H9 (cell line): ENCODE measurements at regions not wholly inside any gene's neighbourhood (a gene's known extent, or its start where the extent isn't known, plus 50 kb on each side); places are given as distances from the start of the nearest gene placed in this dataset.

Experiments used
- DNase-seq: peaks from one replicate; pipeline ENCODE4 v3.0.0-alpha.2; 2017
- H2AFZ ChIP-seq: one replicate; pipeline ENCODE4 v1.6.1; 2013; ENCODE audit warnings: mild to moderate bottlenecking, low read length, control low read depth, moderate library complexity
- H2AK5ac ChIP-seq: 2 replicates; pipeline ENCODE4 v1.6.1; 2013; ENCODE audit warnings: low read length, control low read depth, mixed read lengths; ENCODE audit not compliant: insufficient read length
- H2BK120ac ChIP-seq: one replicate; pipeline ENCODE4 v1.6.1; 2013; ENCODE audit warnings: low read depth, mild to moderate bottlenecking, low read length, control low read depth, inconsistent platforms; ENCODE audit not compliant: poor library complexity, severe bottlenecking
- H2BK12ac ChIP-seq: 2 replicates; pipeline ENCODE4 v1.6.1; 2013; ENCODE audit warnings: low read length, control low read depth, mixed read lengths, low read depth; ENCODE audit not compliant: insufficient read length
- H2BK15ac ChIP-seq: 2 replicates; pipeline ENCODE4 v1.6.1; 2013; ENCODE audit warnings: low read depth, low read length, control low read depth
- H2BK20ac ChIP-seq: one replicate; pipeline ENCODE4 v1.6.1; 2013; ENCODE audit warnings: low read depth, mild to moderate bottlenecking, low read length, control low read depth, inconsistent platforms; ENCODE audit not compliant: poor library complexity, severe bottlenecking
- H2BK5ac ChIP-seq: 2 replicates; pipeline ENCODE4 v1.6.1; 2013; ENCODE audit warnings: low read length, control low read depth, mixed read lengths; ENCODE audit not compliant: insufficient read length
- H3K14ac ChIP-seq: 2 replicates; pipeline ENCODE4 v1.6.1; 2013; ENCODE audit warnings: low read length, control low read depth; ENCODE audit not compliant: insufficient read depth
- H3K18ac ChIP-seq: 2 replicates; pipeline ENCODE4 v1.6.1; 2013; ENCODE audit warnings: low read depth, mild to moderate bottlenecking, mixed read lengths, low read length, control low read depth; ENCODE audit not compliant: insufficient read length
- H3K23ac ChIP-seq: 2 replicates; pipeline ENCODE4 v1.6.1; 2013; ENCODE audit warnings: low read length, control low read depth, mixed read lengths, low read depth; ENCODE audit not compliant: insufficient read length
- H3K23me2 ChIP-seq: 2 replicates; pipeline ENCODE4 v1.6.1; 2013; ENCODE audit warnings: low read depth, mild to moderate bottlenecking, mixed read lengths, low read length, control low read depth; ENCODE audit not compliant: insufficient read length, poor library complexity, severe bottlenecking
- H3K27ac ChIP-seq: 2 replicates; pipeline ENCODE4 v1.5.1; 2013; ENCODE audit warnings: low read length, control low read depth, mixed read lengths, low read depth; ENCODE audit not compliant: insufficient read length
- H3K27me3 ChIP-seq: 2 replicates; pipeline ENCODE4 v1.6.1; 2013; ENCODE audit warnings: low read length, control low read depth, inconsistent platforms; ENCODE audit not compliant: insufficient read depth
- H3K4ac ChIP-seq: 2 replicates; pipeline ENCODE4 v1.6.1; 2013; ENCODE audit warnings: low read depth, mild to moderate bottlenecking, control low read depth, inconsistent platforms, low read length, moderate library complexity
- H3K4me1 ChIP-seq: 2 replicates; pipeline ENCODE4 v1.6.1; 2013; ENCODE audit warnings: low read length, control low read depth, inconsistent platforms; ENCODE audit not compliant: insufficient read depth
- H3K4me2 ChIP-seq: 2 replicates; pipeline ENCODE4 v1.6.1; 2013; ENCODE audit warnings: low read length, control low read depth, mixed read lengths; ENCODE audit not compliant: insufficient read length, insufficient read depth
- H3K56ac ChIP-seq: 2 replicates; pipeline ENCODE4 v1.6.1; 2013; ENCODE audit warnings: low read depth, mild to moderate bottlenecking, mixed read lengths, low read length, control low read depth; ENCODE audit not compliant: insufficient read length
- H3K79me1 ChIP-seq: 2 replicates; pipeline ENCODE4 v1.6.1; 2013; ENCODE audit warnings: low read depth, mild to moderate bottlenecking, moderate library complexity, low read length, control low read depth, inconsistent platforms; ENCODE audit not compliant: insufficient read depth, poor library complexity, severe bottlenecking
- H3K79me2 ChIP-seq: 2 replicates; pipeline ENCODE4 v1.6.1; 2013; ENCODE audit warnings: low read length, control low read depth, inconsistent platforms; ENCODE audit not compliant: insufficient read depth
- H3K9ac ChIP-seq: 2 replicates; pipeline ENCODE4 v1.6.1; 2013; ENCODE audit warnings: low read length, control low read depth, mixed read lengths; ENCODE audit not compliant: insufficient read length; ENCODE audit errors: extremely low read depth
- H3K9me3 ChIP-seq: one replicate; pipeline ENCODE4 v1.6.1; 2013; ENCODE audit warnings: low read depth, low read length, inconsistent platforms; ENCODE audit not compliant: control insufficient read depth
- H3T11ph ChIP-seq: one replicate; pipeline ENCODE4 v1.6.1; 2013; ENCODE audit warnings: mild to moderate bottlenecking, low read length, control low read depth, inconsistent platforms
- H4K20me1 ChIP-seq: one replicate; pipeline ENCODE4 v1.6.1; 2013; ENCODE audit not compliant: control insufficient read depth, insufficient read length, insufficient read depth
- H4K5ac ChIP-seq: 2 replicates; pipeline ENCODE4 v1.6.1; 2013; ENCODE audit warnings: low read depth, mild to moderate bottlenecking, mixed read lengths, low read length, control low read depth; ENCODE audit not compliant: insufficient read length
- H4K8ac ChIP-seq: replicated peaks from 2 replicates; pipeline ENCODE4 v1.6.1; 2013; ENCODE audit warnings: low read length, control low read depth, mixed read lengths, low read depth; ENCODE audit not compliant: insufficient read length
- H4K91ac ChIP-seq: 2 replicates; pipeline ENCODE4 v1.6.1; 2013; ENCODE audit warnings: low read depth, mild to moderate bottlenecking, moderate library complexity, mixed read lengths, low read length, control low read depth; ENCODE audit not compliant: insufficient read length
- H3K27ac Mint-ChIP-seq, 3 experiments: 2 replicates in 2 of 3; 3 replicates in 1 of 3; pipeline ENCODE4 v1.8.0; 2020 to 2021; ENCODE audit warnings: mixed read lengths in 3 of 3, mild to moderate bottlenecking in 1 of 3, moderate library complexity in 1 of 3
- H3K27me3 Mint-ChIP-seq: 2 replicates; pipeline ENCODE4 v1.8.0; 2021; ENCODE audit warnings: low read depth, mild to moderate bottlenecking, moderate library complexity, mixed read lengths
- H3K36me3 Mint-ChIP-seq, 3 experiments: 2 replicates in 2 of 3; 3 replicates in 1 of 3; pipeline ENCODE4 v1.8.0; 2020 to 2021; ENCODE audit warnings: low read depth in 3 of 3, mixed read lengths in 3 of 3; ENCODE audit not compliant: insufficient read depth in 1 of 3
- H3K4me1 Mint-ChIP-seq, 2 experiments: 2 replicates each; pipeline ENCODE4 v1.8.0; 2020; ENCODE audit warnings: mixed read lengths in 2 of 2
- H3K4me3 Mint-ChIP-seq, 2 experiments: 2 replicates in 1 of 2; 3 replicates in 1 of 2; pipeline ENCODE4 v1.8.0; 2020 to 2021; ENCODE audit warnings: mild to moderate bottlenecking in 2 of 2, mixed read lengths in 2 of 2, moderate library complexity in 1 of 2
- H3K9me3 Mint-ChIP-seq, 2 experiments: 2 replicates in 1 of 2; 3 replicates in 1 of 2; pipeline ENCODE4 v1.8.0; 2020; ENCODE audit warnings: mild to moderate bottlenecking in 2 of 2, mixed read lengths in 2 of 2, moderate library complexity in 1 of 2
- WGBS: extraction: QIAGEN DNeasy Blood & Tissue Kit; methylation state at CpG from one replicate; pipeline ENCODE4 v1.1.7; 2013; ENCODE audit warnings: missing lambda C conversion rate, low lambda C conversion rate, mixed read lengths; ENCODE audit not compliant: insufficient read length; ENCODE audit errors: extremely low coverage; 5-methylcytosine and 5-hydroxymethylcytosine counted together
- TF ChIP-seq, protein P1 (sequence below): fragments of 200-600 bp; sonication (generic); conservative IDR thresholded peaks from 3 replicates; pipeline ENCODE4 v1.8.0; 2021; ENCODE audit warnings: antibody characterized with exemption, mild to moderate bottlenecking

DNA sequence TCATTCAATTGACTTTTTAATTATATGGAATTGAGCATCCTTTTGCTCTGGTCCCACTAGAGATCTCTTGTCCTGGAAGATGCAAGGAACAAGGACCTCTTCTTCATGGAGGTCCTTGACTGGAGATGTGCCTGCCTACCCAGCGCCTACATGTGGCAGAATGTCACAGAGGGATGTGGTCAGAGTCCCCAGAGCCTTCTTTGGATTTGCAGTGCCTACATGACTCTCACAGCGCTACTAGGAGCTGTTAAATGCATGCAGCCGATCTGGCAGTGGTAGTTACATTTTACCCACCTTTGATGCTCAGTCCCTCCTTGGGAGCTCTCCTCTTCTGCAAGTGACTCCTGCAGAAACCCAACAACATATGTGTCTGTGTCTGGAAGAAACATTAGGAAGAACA, 51.9 kb upstream of the ADTRP start:
- Mint-ChIP-seq H3K36me3 (no peaks in the 10 kb centered on the region), H3K4me1 (peaks cover 13 to 18% of the 10 kb centered on the region in 2 experiments), H3K27me3 (peaks cover 2% of the 10 kb centered on the region; the same call in 1 of the 2 replicates), H3K9me3 (no peaks in the 10 kb centered on the region), H3K27ac (no peak overlapping the region; a peak in 1 of 7 replicates), H3K4me3 (no peak overlapping the region)
- no peak overlapping the region for H3K56ac ChIP-seq
- no peak overlapping the region for H2BK12ac ChIP-seq
- no peak overlapping the region for H3T11ph ChIP-seq
- TF ChIP-seq, protein P1, sequence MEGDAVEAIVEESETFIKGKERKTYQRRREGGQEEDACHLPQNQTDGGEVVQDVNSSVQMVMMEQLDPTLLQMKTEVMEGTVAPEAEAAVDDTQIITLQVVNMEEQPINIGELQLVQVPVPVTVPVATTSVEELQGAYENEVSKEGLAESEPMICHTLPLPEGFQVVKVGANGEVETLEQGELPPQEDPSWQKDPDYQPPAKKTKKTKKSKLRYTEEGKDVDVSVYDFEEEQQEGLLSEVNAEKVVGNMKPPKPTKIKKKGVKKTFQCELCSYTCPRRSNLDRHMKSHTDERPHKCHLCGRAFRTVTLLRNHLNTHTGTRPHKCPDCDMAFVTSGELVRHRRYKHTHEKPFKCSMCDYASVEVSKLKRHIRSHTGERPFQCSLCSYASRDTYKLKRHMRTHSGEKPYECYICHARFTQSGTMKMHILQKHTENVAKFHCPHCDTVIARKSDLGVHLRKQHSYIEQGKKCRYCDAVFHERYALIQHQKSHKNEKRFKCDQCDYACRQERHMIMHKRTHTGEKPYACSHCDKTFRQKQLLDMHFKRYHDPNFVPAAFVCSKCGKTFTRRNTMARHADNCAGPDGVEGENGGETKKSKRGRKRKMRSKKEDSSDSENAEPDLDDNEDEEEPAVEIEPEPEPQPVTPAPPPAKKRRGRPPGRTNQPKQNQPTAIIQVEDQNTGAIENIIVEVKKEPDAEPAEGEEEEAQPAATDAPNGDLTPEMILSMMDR = no peak
- H2BK120ac ChIP-seq = no peak overlapping the region
- H3K9me3 ChIP-seq = no peaks in the 10 kb centered on the region
- H3K4me2 ChIP-seq = no peak overlapping the region
- H4K8ac ChIP-seq = no peak overlapping the region
- H3K27me3 ChIP-seq = no peaks in the 10 kb centered on the region
- H3K4me1 ChIP-seq = peaks cover 4% of the 10 kb centered on the region; the same call in 1 of the 2 replicates
- H3K79me1 ChIP-seq = no peaks in the 10 kb centered on the region
- no peak overlapping the region for H2BK20ac ChIP-seq
- no CpG with 5 or more reads among the region's 3 CpGs for WGBS
- H2BK15ac ChIP-seq = no peak overlapping the region
- H3K79me2 ChIP-seq = no peaks in the 10 kb centered on the region
- H2AK5ac ChIP-seq = no peak overlapping the region
- H4K20me1 ChIP-seq = no peaks in the 10 kb centered on the region
- DNase-seq = no peak
- H3K9ac ChIP-seq = no peak overlapping the region
- H3K23me2 ChIP-seq = no peaks in the 10 kb centered on the region
- H2BK5ac ChIP-seq = no peak overlapping the region
- H4K91ac ChIP-seq = no peak overlapping the region
- no peak overlapping the region for H3K14ac ChIP-seq
- no peak overlapping the region for H3K27ac ChIP-seq
- no peak overlapping the region for H3K18ac ChIP-seq
- H3K23ac ChIP-seq = no peak overlapping the region
- H4K5ac ChIP-seq = no peak overlapping the region
- no peak overlapping the region for H3K4ac ChIP-seq
- H2AFZ ChIP-seq = no peak overlapping the region
